Smooth muscle cell (in vitro differentiated cells): ENCODE measurements at regions not wholly inside any gene's neighbourhood (a gene's known extent, or its start where the extent isn't known, plus 50 kb on each side); places are given as distances from the start of the nearest gene placed in this dataset.
A peak's percentile ranks its signal among the peaks of the same experiment; 100 is the strongest.

ENCODE experiments used
- DNase-seq: peaks from one replicate; lab custom pipeline; 2025; ENCODE audit not compliant: unreplicated experiment; lab: John Stamatoyannopoulos, UW
- H2AFZ ChIP-seq: fragments of 200-600 bp; sonication (generic); 2 replicates; pipeline ENCODE4 v1.6.0; 2016; ENCODE audit warnings: antibody characterized with exemption, low read depth, mild to moderate bottlenecking
- H3F3A ChIP-seq: fragments of 200-600 bp; sonication (generic); 2 replicates; pipeline ENCODE4 v1.6.0; 2017; ENCODE audit warnings: antibody characterized with exemption, low read depth
- H3K27ac ChIP-seq: fragments of 200-600 bp; sonication (generic); 2 replicates; pipeline ENCODE4 v1.5.1; 2016; ENCODE audit warnings: low read depth, mild to moderate bottlenecking
- H3K27me3 ChIP-seq: fragments of 200-600 bp; sonication (generic); 2 replicates; pipeline ENCODE4 v1.6.1; 2016; ENCODE audit warnings: low read depth, mild to moderate bottlenecking
- H3K36me3 ChIP-seq: fragments of 200-600 bp; sonication (generic); 2 replicates; pipeline ENCODE4 v1.5.1; 2016; ENCODE audit warnings: low read depth
- H3K4me1 ChIP-seq: fragments of 200-600 bp; sonication (generic); 2 replicates; pipeline ENCODE4 v1.5.1; 2016; ENCODE audit warnings: low read depth
- H3K4me2 ChIP-seq: fragments of 200-600 bp; sonication (generic); 2 replicates; pipeline ENCODE4 v1.6.0; 2016; ENCODE audit warnings: mild to moderate bottlenecking
- H3K4me3 ChIP-seq: fragments of 200-600 bp; sonication (generic); 2 replicates; pipeline ENCODE4 v1.5.1; 2016; ENCODE audit warnings: mild to moderate bottlenecking
- H3K79me2 ChIP-seq: fragments of 200-600 bp; sonication (generic); 2 replicates; pipeline ENCODE4 v1.6.0; 2016; ENCODE audit warnings: low read depth, mild to moderate bottlenecking
- H3K9ac ChIP-seq: fragments of 200-600 bp; sonication (generic); 2 replicates; pipeline ENCODE4 v1.6.0; 2016; ENCODE audit warnings: low read depth
- H3K9me3 ChIP-seq: fragments of 200-600 bp; sonication (generic); replicated peaks from 2 replicates; pipeline ENCODE4 v1.5.1; 2016; ENCODE audit warnings: low read depth
- H4K20me1 ChIP-seq: fragments of 200-600 bp; sonication (generic); 2 replicates; pipeline ENCODE4 v1.6.0; 2016; ENCODE audit warnings: low read depth
- WGBS: methylation state at CpG from one replicate; pipeline ENCODE4 v1.1.7; 2016; ENCODE audit warnings: low lambda C conversion rate; 5-methylcytosine and 5-hydroxymethylcytosine counted together
- TF ChIP-seq, protein P1 (sequence below): fragments of 200-600 bp; sonication (generic); IDR thresholded peaks from 2 replicates; pipeline ENCODE4 v1.5.1; 2017; ENCODE audit warnings: borderline replicate concordance, mild to moderate bottlenecking, antibody characterized with exemption; ENCODE audit not compliant: insufficient read depth, poor library complexity, severe bottlenecking

DNA sequence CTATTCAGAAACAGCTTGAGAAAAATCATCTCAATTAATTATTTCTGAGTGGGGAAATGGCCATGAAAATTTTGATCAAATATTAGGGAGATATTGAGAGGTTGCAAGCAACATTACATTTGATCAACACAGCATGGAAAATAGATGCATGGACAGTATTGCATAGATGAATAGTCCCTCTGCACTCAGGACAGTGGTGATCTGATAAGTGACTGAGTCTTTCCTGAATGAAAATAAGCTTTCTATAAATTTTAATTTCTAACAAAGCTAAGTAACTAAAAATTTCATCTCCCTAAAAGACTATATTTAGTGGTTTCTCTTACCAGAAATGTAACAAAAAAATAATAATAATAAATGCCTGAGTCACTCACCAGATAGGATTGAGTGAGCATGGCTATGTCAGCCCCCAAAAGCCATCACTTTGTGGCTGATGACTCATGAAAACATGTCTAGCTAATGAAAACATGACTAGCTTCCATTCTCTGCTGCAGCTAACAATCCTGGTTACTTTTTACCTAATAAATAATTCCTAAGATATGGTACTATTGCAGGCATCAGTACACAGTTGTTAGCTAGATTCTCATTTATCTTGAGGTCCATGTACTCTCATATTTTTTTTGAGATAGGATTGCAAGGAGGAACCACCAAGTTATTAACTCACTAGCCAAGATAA, 1294.8 kb upstream of the ACO1 start:
- DNase-seq: no peak

DNA sequence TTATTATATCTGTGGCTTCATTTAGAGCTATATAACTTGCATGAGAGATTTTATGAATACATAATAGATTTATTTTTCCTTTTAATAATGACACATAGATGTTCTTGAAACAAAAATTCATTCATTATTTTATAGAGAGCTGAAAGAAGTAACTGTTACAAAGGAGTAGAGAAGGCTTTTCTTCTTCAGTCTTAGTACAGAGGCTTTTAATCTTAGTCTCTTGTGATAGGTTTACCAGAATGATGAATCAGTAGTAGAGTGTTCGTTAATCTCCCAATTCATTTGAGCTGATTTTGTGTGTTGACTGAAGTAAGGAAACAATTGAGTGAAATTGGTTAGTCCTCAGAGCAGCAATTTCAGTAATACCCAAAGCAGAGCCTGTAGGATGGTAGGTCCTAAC, 1284.1 kb upstream of the ACO1 start:
- H4K20me1 ChIP-seq: no peaks in the 10 kb centered on the region
- H3K9me3 ChIP-seq: no peaks in the 10 kb centered on the region
- WGBS: 41% methylated on average over 1 of the region's 1 CpG
- no peaks in the 10 kb centered on the region for H3K36me3 ChIP-seq
- DNase-seq: no peak
- H3K27me3 ChIP-seq: no peaks in the 10 kb centered on the region
- peak overlapping the region; percentile 59 for H3K4me2 ChIP-seq
- H3K9ac ChIP-seq: no peak overlapping the region
- no peaks in the 10 kb centered on the region for H3F3A ChIP-seq
- no peak overlapping the region for H3K4me3 ChIP-seq
- H3K4me1 ChIP-seq: peaks cover 13% of the 10 kb centered on the region
- H3K27ac ChIP-seq: peak overlapping the region; percentile 29
- no peaks in the 10 kb centered on the region for H3K79me2 ChIP-seq
- H2AFZ ChIP-seq: no peak overlapping the region
- TF ChIP-seq, protein P1, sequence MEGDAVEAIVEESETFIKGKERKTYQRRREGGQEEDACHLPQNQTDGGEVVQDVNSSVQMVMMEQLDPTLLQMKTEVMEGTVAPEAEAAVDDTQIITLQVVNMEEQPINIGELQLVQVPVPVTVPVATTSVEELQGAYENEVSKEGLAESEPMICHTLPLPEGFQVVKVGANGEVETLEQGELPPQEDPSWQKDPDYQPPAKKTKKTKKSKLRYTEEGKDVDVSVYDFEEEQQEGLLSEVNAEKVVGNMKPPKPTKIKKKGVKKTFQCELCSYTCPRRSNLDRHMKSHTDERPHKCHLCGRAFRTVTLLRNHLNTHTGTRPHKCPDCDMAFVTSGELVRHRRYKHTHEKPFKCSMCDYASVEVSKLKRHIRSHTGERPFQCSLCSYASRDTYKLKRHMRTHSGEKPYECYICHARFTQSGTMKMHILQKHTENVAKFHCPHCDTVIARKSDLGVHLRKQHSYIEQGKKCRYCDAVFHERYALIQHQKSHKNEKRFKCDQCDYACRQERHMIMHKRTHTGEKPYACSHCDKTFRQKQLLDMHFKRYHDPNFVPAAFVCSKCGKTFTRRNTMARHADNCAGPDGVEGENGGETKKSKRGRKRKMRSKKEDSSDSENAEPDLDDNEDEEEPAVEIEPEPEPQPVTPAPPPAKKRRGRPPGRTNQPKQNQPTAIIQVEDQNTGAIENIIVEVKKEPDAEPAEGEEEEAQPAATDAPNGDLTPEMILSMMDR: no peak

More for the DNA sequence above, 1294.8 kb upstream of the ACO1 start:
- Histone ChIP-seq H3K9ac (no peak overlapping the region), H4K20me1 (no peaks in the 10 kb centered on the region), H3K36me3 (no peaks in the 10 kb centered on the region), H2AFZ (peak overlapping the region; percentile 26), H3K9me3 (no peaks in the 10 kb centered on the region), H3K27ac (peak overlapping the region; percentile 71), H3F3A (no peaks in the 10 kb centered on the region), H3K4me3 (no peak overlapping the region), H3K27me3 (no peaks in the 10 kb centered on the region), H3K79me2 (no peaks in the 10 kb centered on the region), H3K4me1 (peaks cover 10% of the 10 kb centered on the region), H3K4me2 (peak overlapping the region; percentile 73)
- TF ChIP-seq, protein P1: no peak

DNA sequence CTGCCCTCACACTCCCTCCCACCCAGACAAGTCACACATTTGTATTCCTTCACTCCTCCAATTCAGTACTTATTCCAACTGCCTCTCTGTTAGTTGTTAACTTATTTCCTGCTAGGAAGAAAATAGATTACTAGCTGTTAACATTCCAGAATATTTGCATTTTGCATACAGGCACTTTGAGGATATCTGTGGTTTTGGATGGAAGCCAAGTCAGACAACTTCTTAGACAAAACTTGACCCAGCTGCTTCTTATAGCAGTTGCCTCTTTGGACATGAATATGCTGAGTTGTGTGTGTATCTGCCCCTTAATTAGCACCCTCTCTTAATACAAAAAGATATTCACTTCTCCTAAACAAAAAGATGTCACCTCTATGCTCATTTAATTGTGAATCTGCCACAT, 1280.6 kb upstream of the ACO1 start:
- Histone ChIP-seq H3K4me3 (no peak overlapping the region), H3F3A (no peaks in the 10 kb centered on the region), H3K4me1 (peaks cover 13% of the 10 kb centered on the region), H3K9me3 (no peaks in the 10 kb centered on the region), H3K27ac (no peak overlapping the region), H3K9ac (no peak overlapping the region), H3K36me3 (no peaks in the 10 kb centered on the region), H4K20me1 (no peaks in the 10 kb centered on the region), H2AFZ (peak overlapping the region; percentile 25), H3K79me2 (no peaks in the 10 kb centered on the region), H3K27me3 (no peaks in the 10 kb centered on the region), H3K4me2 (peak overlapping the region; percentile 24)
- TF ChIP-seq, protein P1: no peak
- DNase-seq: no peak

DNA sequence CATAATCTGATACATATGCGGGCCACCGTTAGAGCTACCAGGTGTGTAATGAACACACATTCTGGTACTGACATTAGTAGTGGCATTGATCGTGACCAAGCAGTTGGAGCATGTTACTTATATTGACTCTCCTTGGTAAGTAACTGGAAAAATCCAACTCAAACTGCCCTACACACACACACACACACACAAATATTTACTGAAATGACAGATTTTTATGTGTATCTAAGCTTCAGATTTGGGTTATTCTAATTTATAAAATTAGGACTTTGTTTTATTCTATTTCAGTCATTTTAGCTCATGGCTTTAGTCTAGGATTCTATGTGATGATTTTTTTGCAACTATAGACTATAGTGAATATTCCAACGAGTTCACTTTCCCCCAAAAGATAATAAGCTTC, 1280.2 kb upstream of the ACO1 start:
- Histone ChIP-seq H3K36me3 (no peaks in the 10 kb centered on the region), H3K27ac (no peak overlapping the region), H3K4me2 (peak overlapping the region; percentile 24), H3F3A (no peaks in the 10 kb centered on the region), H2AFZ (no peak overlapping the region), H3K4me3 (no peak overlapping the region), H3K79me2 (no peaks in the 10 kb centered on the region), H3K27me3 (no peaks in the 10 kb centered on the region), H4K20me1 (no peaks in the 10 kb centered on the region), H3K4me1 (peaks cover 13% of the 10 kb centered on the region), H3K9ac (no peak overlapping the region), H3K9me3 (no peaks in the 10 kb centered on the region)
- DNase-seq: no peak
- 69% methylated on average over 4 of the region's 4 CpGs for WGBS
- TF ChIP-seq, protein P1: no peak
